GM12892 (cell line): ENCODE measurements at regions not wholly inside any gene's neighbourhood (a gene's known extent, or its start where the extent isn't known, plus 50 kb on each side); places are given as distances from the start of the nearest gene placed in this dataset.
"Not testable (repeated sequence)": the region's sequence is repeated elsewhere in the genome, so short reads cannot be mapped to it uniquely, and the experiment has no call there.

Experiments used
- DNase-seq: peaks from one replicate; pipeline ENCODE4 v3.0.0; 2011; ENCODE audit not compliant: insufficient read length
- FAIRE-seq: peaks from 2 replicates; lab custom pipeline; 2011; peaks lifted over from hg19 to GRCh38; lab: Jason Lieb, UNC
- POLR2A ChIP-seq: IDR thresholded peaks from 2 replicates; pipeline ENCODE4 v1.6.1; 2011; ENCODE audit warnings: low read depth, low read length, control low read depth
- POLR2AphosphoS5 ChIP-seq: IDR thresholded peaks from 2 replicates; pipeline ENCODE4 v1.6.1; 2011; ENCODE audit warnings: low read depth, low read length, control low read depth
- TAF1 ChIP-seq: IDR thresholded peaks from 2 replicates; pipeline ENCODE4 v1.6.1; 2011; ENCODE audit warnings: low read depth, mild to moderate bottlenecking, control low read depth, low read length, borderline replicate concordance

DNA sequence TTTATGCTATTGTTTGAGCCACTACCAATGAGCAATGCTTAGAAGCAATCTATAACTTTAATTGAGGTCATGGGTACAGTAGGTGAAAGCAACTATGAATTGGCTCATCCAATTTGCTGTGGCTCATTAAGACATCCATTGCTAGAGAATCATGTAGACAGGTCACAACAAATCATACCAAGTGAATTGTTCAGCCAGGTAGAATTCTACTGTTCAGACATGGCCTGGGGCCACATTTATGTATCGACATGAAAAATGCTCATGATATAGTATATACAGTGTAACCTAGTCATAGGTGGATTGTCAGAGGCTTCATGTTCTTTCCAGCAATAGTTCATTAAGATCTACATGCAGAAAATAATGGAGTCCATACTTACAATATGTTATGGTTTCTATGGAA, 633.7 kb upstream of the EYS start:
- no peak for TF ChIP-seq POLR2AphosphoS5
- no peak for TF ChIP-seq TAF1
- no peak for TF ChIP-seq POLR2A
- no peak for DNase-seq
- FAIRE-seq = no peak

GRCh38 chr6:66336176-66336575, 629.1 kb upstream of the EYS start:
- no peak for TF ChIP-seq POLR2AphosphoS5
- no peak for TF ChIP-seq POLR2A
- no peak for TF ChIP-seq TAF1
- DNase-seq (no peak), FAIRE-seq (no peak)

GRCh38 chr6:66328200-66328599, 621.2 kb upstream of the EYS start:
- no peak for FAIRE-seq
- TF ChIP-seq TAF1 (no peak), POLR2A (no peak), POLR2AphosphoS5 (no peak)
- DNase-seq = no peak

GRCh38 chr6:66326228-66326627, 619.2 kb upstream of the EYS start:
- FAIRE-seq (no peak), DNase-seq (no peak)
- no peak for TF ChIP-seq TAF1
- no peak for TF ChIP-seq POLR2AphosphoS5
- TF ChIP-seq POLR2A = no peak

- FAIRE-seq (no peak), DNase-seq (no peak)
- TF ChIP-seq TAF1 (no peak), POLR2AphosphoS5 (no peak), POLR2A (no peak)
Observed at GRCh38 chr6:66321017-66321416, 614.0 kb upstream of the EYS start.

GRCh38 chr6:66307490-66307889, 600.5 kb upstream of the EYS start:
- FAIRE-seq (no peak), DNase-seq (no peak)

DNA sequence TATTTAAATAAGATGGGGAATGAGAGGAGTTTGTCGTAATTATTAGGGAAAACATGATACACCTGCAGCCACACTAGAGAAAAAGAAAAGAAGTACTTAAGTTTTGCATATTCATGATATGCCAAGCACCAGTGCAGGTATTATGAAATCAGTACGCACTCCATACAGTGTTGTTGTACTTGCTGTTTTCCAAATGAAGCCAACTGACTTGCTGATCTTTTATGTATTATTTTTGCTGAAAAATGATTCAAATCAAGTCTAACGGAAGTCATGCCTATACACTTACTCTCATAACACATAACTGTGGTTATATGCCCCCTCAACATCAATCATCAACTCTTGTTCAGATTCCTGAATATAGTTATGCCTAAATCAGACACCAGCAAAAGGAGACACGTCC, 584.9 kb upstream of the EYS start:
- TF ChIP-seq POLR2AphosphoS5 = no peak
- no peak for TF ChIP-seq TAF1
- no peak for TF ChIP-seq POLR2A
- DNase-seq (no peak), FAIRE-seq (no peak)

More at GRCh38 chr6:66307490-66307889, 600.5 kb upstream of the EYS start:
- no peak for TF ChIP-seq POLR2AphosphoS5

DNA sequence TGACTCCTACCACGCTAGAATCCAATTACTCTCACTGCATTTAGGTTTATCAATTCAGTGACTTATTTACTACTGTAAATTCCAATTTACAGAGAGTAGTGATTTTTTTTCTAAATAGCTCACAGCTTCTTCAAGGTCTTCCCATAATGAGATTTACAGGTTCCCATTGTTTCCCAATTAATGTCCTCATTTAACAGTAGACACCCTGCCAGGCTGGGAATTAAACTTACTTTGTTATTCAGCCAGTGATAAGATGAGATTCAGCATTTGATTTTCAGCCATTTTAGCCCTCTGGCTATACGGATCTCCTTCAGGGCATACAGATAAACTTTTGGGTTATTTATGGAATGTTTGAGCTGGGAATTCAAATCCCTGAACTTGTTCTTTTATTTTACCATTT, 582.9 kb upstream of the EYS start:
- FAIRE-seq (no peak), DNase-seq (no peak)
- no peak for TF ChIP-seq POLR2AphosphoS5
- no peak for TF ChIP-seq POLR2A
- no peak for TF ChIP-seq TAF1

- DNase-seq (no peak), FAIRE-seq (no peak)
- TF ChIP-seq POLR2A (no peak), TAF1 (no peak), POLR2AphosphoS5 (no peak)
Observed at GRCh38 chr6:66278115-66278514, 571.1 kb upstream of the EYS start.

GRCh38 chr6:66277400-66277799, 570.4 kb upstream of the EYS start:
- no peak for DNase-seq
- TF ChIP-seq POLR2AphosphoS5 (no peak), POLR2A (no peak), TAF1 (no peak)
- FAIRE-seq = no peak

DNA sequence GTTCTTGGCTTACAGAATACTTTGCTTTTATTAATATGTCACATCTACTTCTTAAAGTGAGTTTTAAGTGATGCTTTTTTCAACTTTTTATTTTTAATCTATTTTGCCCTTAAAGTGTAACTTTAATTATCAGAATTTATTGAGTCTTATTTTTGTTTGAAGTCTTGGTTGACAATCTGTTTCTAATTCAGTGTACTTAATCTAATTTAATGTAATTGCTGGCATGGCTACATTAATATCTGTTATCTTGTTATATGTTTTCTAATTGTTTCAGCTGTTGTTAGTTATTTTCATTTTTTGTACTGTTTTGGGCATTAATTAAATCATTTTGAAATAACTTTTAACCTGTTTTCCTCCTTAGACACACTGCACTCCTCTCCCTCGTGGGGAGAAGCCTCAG, 558.7 kb upstream of the EYS start:
- DNase-seq (no peak), FAIRE-seq (no peak)
- no peak for TF ChIP-seq TAF1

DNA sequence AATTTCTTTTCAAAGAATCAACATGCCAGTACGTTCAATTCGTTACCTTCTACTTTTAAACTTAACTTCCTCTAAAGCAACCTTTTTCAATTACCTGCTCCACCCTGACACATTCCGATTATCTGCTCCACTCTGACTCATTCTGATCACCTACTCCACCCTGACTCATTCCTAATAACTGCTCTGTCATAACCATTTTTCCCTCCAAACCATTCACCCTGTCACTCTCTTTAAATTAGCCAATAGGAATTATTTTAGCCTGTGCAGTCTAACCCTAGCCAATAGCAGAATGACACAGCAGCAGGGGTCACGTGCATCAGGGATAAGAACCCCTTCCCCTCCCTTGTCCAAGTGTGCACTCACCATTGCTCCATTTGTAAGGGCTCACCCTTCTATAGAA, 557.4 kb upstream of the EYS start:
- FAIRE-seq = no peak

DNA sequence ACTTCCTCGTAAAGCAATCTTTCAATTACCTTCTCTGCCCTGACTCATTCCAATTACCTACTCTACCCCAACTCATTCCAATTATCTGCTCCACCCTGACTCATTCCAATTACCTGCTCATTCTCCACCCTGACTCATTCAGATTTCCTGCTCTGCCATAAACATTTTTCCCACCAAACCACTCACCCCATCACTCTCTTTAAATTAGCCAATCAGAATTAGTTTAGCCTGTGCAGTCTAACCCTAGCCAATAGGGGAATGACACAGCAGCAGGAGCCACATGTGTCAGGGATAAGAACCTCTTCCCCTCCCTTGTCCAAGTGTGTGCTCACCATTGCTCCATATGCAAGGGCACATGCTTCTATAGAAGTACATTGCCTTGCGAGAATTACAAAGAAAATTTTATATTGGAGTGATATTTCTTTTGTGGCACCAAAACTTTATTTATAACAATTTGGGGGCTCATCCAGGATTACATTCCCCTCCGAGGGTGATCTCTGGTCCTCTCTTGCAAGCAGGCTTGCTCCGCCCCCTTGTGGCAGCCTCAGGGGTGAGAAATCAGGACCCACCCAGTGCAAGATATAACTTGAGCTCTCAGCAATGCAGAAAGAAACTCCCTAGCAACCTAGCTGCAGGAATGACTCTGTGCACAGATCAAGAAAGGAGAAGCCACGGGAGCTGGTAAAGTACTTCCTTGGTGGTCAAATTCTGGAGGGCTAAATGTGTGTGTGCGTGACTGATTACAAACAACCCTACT, 551.9 kb upstream of the EYS start:
- DNase-seq, FAIRE-seq: not testable (repeated sequence)

More for the DNA sequence above, 557.4 kb upstream of the EYS start:
- DNase-seq = no peak
- no peak for TF ChIP-seq POLR2AphosphoS5
- TF ChIP-seq TAF1 = no peak
- no peak for TF ChIP-seq POLR2A
